ENCODE measurements at regions not wholly inside any gene's neighbourhood (a gene's known extent, or its start where the extent isn't known, plus 50 kb on each side); places are given as distances from the start of the nearest gene placed in this dataset.

GRCh38 chr5:33267801-33268200 lies 173.0 kb upstream of the TARS1 start:
- TF ChIP-seq CTCF (IDR thresholded peaks at IDR 0.05) (no peak), POLR2AphosphoS5 (IDR thresholded peaks at IDR 0.05) (no peak), POLR2A (IDR thresholded peaks at IDR 0.05) (no peak), EP300 (IDR thresholded peaks at IDR 0.05) (no peak)

Data from suprapubic skin (tissue), 4 donors.